GM12878 (cell line): ENCODE measurements at regions not wholly inside any gene's neighbourhood (a gene's known extent, or its start where the extent isn't known, plus 50 kb on each side); places are given as distances from the start of the nearest gene placed in this dataset.

Experiments used
- ATAC-seq: fragments of 200-7000 bp; cut with Tn5 transposase; 3 replicates; pipeline ENCODE4 v1.9.1; 2020; ENCODE audit warnings: mild to moderate bottlenecking, moderate library complexity
- BruUV-seq: library from RNA; stranded (reverse); fragments of 400-500 nt; replicated peaks from 2 replicates; lab custom pipeline; 2021; lab: Mats Ljungman, UMichigan
- CTCF ChIA-PET: fragments of 300-600 bp; sonication (Branson Sonifier 250); formaldehyde crosslinking; extraction: SDS; loops from one replicate; lab custom pipeline; 2021; ENCODE audit warnings: inconsistent platforms; lab: Yijun Ruan, JAX
- POLR2A ChIA-PET: fragments of 350-600 bp; formaldehyde crosslinking; extraction: SDS; loops from one replicate; lab custom pipeline; 2021; ENCODE audit warnings: inconsistent platforms; lab: Charles Lee
- RAD21 ChIA-PET: fragments of 300-600 bp; sonication (Branson Sonifier 250); formaldehyde crosslinking; loops from one replicate; lab custom pipeline; 2023; ENCODE audit warnings: antibody characterized with exemption; ENCODE audit not compliant: unreplicated experiment; lab: Charles Lee
- SMC1A ChIA-PET: fragments of 300-600 bp; sonication (Branson Sonifier 250); formaldehyde crosslinking; loops from one replicate; lab custom pipeline; 2023; ENCODE audit not compliant: unreplicated experiment, uncharacterized antibody; lab: Charles Lee
- DNase-seq: peaks from one replicate; pipeline ENCODE4 v3.0.0-alpha.2; 2011; ENCODE audit warnings: low read depth, low spot score
- FAIRE-seq: peaks from 3 replicates; lab custom pipeline; 2011; peaks lifted over from hg19 to GRCh38; lab: Jason Lieb, UNC
- H2AFZ ChIP-seq: 2 replicates; pipeline ENCODE4 v1.6.0; 2011; ENCODE audit warnings: low read depth, low read length, control low read depth; ENCODE audit not compliant: control insufficient read depth
- H3K27ac ChIP-seq: 2 replicates; pipeline ENCODE4 v1.5.1; 2011; ENCODE audit warnings: control low read depth; ENCODE audit not compliant: control insufficient read depth, insufficient read depth
- H3K27me3 ChIP-seq, 2 experiments: replicated peaks in 1 of 2; 2 replicates each; pipeline versions ENCODE4 v1.6.0 to v1.6.1; 2011; ENCODE audit warnings: low read length in 1 of 2; ENCODE audit not compliant: control insufficient read depth in 2 of 2, insufficient read depth in 2 of 2
- H3K36me3 ChIP-seq, 2 experiments: 2 replicates each; pipeline ENCODE4 v1.5.1; 2011; ENCODE audit warnings: low read length in 1 of 2; ENCODE audit not compliant: control insufficient read depth in 2 of 2, insufficient read depth in 2 of 2
- H3K4me1 ChIP-seq: 2 replicates; pipeline ENCODE4 v1.6.1; 2011; ENCODE audit warnings: mild to moderate bottlenecking, low read length, moderate library complexity, mixed read lengths; ENCODE audit not compliant: control insufficient read depth, insufficient read depth
- H3K4me2 ChIP-seq: 2 replicates; pipeline ENCODE4 v1.6.0; 2011; ENCODE audit warnings: control low read depth; ENCODE audit not compliant: control insufficient read depth, insufficient read depth
- H3K4me3 ChIP-seq: fragments of 200-600 bp; sonication (generic); 2 replicates; pipeline ENCODE4 v1.5.1; 2016
- H3K79me2 ChIP-seq: 2 replicates; pipeline ENCODE4 v1.6.0; 2011; ENCODE audit warnings: low read length; ENCODE audit not compliant: control insufficient read depth, insufficient read depth
- H3K9ac ChIP-seq: 2 replicates; pipeline ENCODE4 v1.8.0; 2011; ENCODE audit warnings: low read length, control low read depth, mixed read lengths; ENCODE audit not compliant: control insufficient read depth, insufficient read depth
- H3K9me3 ChIP-seq: replicated peaks from 3 replicates; pipeline ENCODE4 v1.5.1; 2011; ENCODE audit warnings: mild to moderate bottlenecking, low read length; ENCODE audit not compliant: control insufficient read depth, insufficient read depth
- H4K20me1 ChIP-seq: 2 replicates; pipeline ENCODE4 v1.6.0; 2011; ENCODE audit not compliant: control insufficient read depth, insufficient read depth
- NRF1 ChIP-seq: conservative IDR thresholded peaks from 2 replicates; pipeline ENCODE4 v1.6.1; 2011; ENCODE audit warnings: mild to moderate bottlenecking, low read depth, low read length, improper control_type of control experiment
- SREBF2 ChIP-seq: IDR thresholded peaks from 2 replicates; pipeline ENCODE4 v1.6.1; 2012; ENCODE audit warnings: mild to moderate bottlenecking, low read length
- WGBS: methylation state at CpG from one replicate; pipeline ENCODE4 v1.1.6; 2016; ENCODE audit warnings: low lambda C conversion rate; ENCODE audit not compliant: insufficient replicate concordance, insufficient coverage; ENCODE audit errors: missing lambda C conversion rate; 5-methylcytosine and 5-hydroxymethylcytosine counted together
- in situ Hi-C: fragments of 300-500 bp; cut with MboI; formaldehyde crosslinking; loops from 9 replicates; pipeline ENCODE4 v1.14.3; 2018; ENCODE audit warnings: mixed read lengths
- intact Hi-C: fragments of 100-400 bp; cut with micrococcal nuclease; formaldehyde crosslinking; loops from one replicate; pipeline ENCODE4 v1.14.2; 2022; ENCODE audit not compliant: unreplicated experiment
- TF ChIP-seq, protein P1 (sequence below): fragments of 450-650 bp; IDR thresholded peaks from 2 replicates; pipeline ENCODE4 v1.6.1; 2017; ENCODE audit warnings: mild to moderate bottlenecking, moderate library complexity

DNA sequence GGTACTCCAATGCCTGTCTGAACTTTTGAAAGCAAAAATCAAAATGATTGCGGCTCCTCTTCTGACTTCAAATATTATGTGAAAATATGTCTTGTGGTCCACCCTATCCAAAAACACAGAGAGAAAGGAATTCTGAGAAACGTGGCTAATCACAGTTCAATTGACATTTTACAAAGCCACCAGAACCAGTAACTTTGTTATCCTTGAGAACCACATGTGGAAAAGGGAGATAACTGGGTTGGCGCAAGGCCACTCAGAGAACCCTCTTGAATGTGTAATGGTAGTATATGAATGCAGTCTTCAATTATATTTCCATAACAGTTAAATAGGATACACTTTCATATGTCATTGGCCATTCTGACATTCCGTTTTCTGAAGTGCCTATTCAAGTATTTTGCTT, 1030.0 kb upstream of the TMPRSS15 start:
- ChIA-PET SMC1A (no interaction called here), RAD21 (no interaction called here), POLR2A (no interaction called here), CTCF (no interaction called here)
- no peak for ATAC-seq
- intact Hi-C loops (no loop called here), in situ Hi-C loops (no loop called here)
- H3K27ac ChIP-seq, result no peak overlapping the region
- H3K9ac ChIP-seq, result no peak overlapping the region
- H2AFZ ChIP-seq, result no peak overlapping the region
- H3K4me3 ChIP-seq, result no peak overlapping the region
- no TSS peak for BruUV-seq
- no peak overlapping the region for H3K4me2 ChIP-seq
- no peak for DNase-seq
- no peaks in the 10 kb centered on the region for H3K4me1 ChIP-seq
- no peaks in the 10 kb centered on the region for H3K79me2 ChIP-seq
- WGBS, result 38% methylated on average over 4 of the region's 4 CpGs
- no peaks in the 10 kb centered on the region for H4K20me1 ChIP-seq
- H3K36me3 ChIP-seq, result no peaks in the 10 kb centered on the region
- no peak for FAIRE-seq
- H3K9me3 ChIP-seq, result no peaks in the 10 kb centered on the region
- no peaks in the 10 kb centered on the region for H3K27me3 ChIP-seq
- TF ChIP-seq SREBF2, result no peak
- TF ChIP-seq, protein P1, sequence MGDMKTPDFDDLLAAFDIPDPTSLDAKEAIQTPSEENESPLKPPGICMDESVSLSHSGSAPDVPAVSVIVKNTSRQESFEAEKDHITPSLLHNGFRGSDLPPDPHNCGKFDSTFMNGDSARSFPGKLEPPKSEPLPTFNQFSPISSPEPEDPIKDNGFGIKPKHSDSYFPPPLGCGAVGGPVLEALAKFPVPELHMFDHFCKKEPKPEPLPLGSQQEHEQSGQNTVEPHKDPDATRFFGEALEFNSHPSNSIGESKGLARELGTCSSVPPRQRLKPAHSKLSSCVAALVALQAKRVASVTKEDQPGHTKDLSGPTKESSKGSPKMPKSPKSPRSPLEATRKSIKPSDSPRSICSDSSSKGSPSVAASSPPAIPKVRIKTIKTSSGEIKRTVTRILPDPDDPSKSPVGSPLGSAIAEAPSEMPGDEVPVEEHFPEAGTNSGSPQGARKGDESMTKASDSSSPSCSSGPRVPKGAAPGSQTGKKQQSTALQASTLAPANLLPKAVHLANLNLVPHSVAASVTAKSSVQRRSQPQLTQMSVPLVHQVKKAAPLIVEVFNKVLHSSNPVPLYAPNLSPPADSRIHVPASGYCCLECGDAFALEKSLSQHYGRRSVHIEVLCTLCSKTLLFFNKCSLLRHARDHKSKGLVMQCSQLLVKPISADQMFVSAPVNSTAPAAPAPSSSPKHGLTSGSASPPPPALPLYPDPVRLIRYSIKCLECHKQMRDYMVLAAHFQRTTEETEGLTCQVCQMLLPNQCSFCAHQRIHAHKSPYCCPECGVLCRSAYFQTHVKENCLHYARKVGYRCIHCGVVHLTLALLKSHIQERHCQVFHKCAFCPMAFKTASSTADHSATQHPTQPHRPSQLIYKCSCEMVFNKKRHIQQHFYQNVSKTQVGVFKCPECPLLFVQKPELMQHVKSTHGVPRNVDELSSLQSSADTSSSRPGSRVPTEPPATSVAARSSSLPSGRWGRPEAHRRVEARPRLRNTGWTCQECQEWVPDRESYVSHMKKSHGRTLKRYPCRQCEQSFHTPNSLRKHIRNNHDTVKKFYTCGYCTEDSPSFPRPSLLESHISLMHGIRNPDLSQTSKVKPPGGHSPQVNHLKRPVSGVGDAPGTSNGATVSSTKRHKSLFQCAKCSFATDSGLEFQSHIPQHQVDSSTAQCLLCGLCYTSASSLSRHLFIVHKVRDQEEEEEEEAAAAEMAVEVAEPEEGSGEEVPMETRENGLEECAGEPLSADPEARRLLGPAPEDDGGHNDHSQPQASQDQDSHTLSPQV, result no peak
- TF ChIP-seq NRF1, result no peak
- TF ChIP-seq, all 136 proteins: peak for 0
